ENCODE measurements at regions not wholly inside any gene's neighbourhood (a gene's known extent, or its start where the extent isn't known, plus 50 kb on each side); places are given as distances from the start of the nearest gene placed in this dataset.

GRCh38 chr3:94573337-94573736, 510.5 kb downstream of the NSUN3 start:
- H3K27ac Mint-ChIP-seq (ENCODE audit: unreplicated experiment) = no peak overlapping the region
- peaks cover 2% of the 10 kb centered on the region for H3K36me3 Mint-ChIP-seq (ENCODE audit: low read depth)
- no peak for DNase-seq (ENCODE audit: low read depth, low spot score)
- TF ChIP-seq, protein P1, sequence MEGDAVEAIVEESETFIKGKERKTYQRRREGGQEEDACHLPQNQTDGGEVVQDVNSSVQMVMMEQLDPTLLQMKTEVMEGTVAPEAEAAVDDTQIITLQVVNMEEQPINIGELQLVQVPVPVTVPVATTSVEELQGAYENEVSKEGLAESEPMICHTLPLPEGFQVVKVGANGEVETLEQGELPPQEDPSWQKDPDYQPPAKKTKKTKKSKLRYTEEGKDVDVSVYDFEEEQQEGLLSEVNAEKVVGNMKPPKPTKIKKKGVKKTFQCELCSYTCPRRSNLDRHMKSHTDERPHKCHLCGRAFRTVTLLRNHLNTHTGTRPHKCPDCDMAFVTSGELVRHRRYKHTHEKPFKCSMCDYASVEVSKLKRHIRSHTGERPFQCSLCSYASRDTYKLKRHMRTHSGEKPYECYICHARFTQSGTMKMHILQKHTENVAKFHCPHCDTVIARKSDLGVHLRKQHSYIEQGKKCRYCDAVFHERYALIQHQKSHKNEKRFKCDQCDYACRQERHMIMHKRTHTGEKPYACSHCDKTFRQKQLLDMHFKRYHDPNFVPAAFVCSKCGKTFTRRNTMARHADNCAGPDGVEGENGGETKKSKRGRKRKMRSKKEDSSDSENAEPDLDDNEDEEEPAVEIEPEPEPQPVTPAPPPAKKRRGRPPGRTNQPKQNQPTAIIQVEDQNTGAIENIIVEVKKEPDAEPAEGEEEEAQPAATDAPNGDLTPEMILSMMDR (conservative IDR thresholded peaks at IDR 0.05) = no peak
- H3K27me3 Mint-ChIP-seq (ENCODE audit: low read depth) = no peaks in the 10 kb centered on the region
- H3K4me3 Mint-ChIP-seq = no peak overlapping the region
- peaks cover 10% of the 10 kb centered on the region for H3K9me3 Mint-ChIP-seq
- H3K4me1 Mint-ChIP-seq = no peaks in the 10 kb centered on the region

DNA sequence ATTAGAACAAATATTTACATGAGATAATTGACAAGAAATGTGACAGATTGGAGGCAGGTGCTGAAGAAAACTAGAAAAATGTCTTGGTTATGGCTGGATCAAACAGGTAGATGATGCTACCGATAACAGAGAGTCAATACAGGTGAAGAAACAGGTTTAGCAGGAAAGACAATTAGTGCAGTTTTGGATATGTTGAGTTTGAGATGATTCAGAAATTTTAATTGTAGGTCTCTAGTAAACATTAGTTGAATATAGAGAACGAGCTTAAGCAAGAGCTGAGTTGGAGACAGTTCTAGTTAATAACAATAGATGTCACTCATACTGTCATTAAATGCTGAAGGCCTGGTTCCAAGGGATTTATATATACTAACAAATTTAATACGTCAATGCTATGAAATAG, 524.4 kb downstream of the NSUN3 start:
- no peak for DNase-seq (ENCODE audit: low read depth, low spot score)
- H3K4me3 Mint-ChIP-seq = no peak overlapping the region
- H3K27me3 Mint-ChIP-seq (ENCODE audit: low read depth) = no peaks in the 10 kb centered on the region
- no peaks in the 10 kb centered on the region for H3K4me1 Mint-ChIP-seq
- TF ChIP-seq, protein P1 (conservative IDR thresholded peaks at IDR 0.05) = no peak
- H3K27ac Mint-ChIP-seq (ENCODE audit: unreplicated experiment) = no peak overlapping the region
- H3K9me3 Mint-ChIP-seq = no peaks in the 10 kb centered on the region
- H3K36me3 Mint-ChIP-seq (ENCODE audit: low read depth) = no peaks in the 10 kb centered on the region

- H3K27ac Mint-ChIP-seq (ENCODE audit: unreplicated experiment) = no peak overlapping the region
- H3K4me1 Mint-ChIP-seq = peaks cover 13% of the 10 kb centered on the region
- TF ChIP-seq, protein P1 (conservative IDR thresholded peaks at IDR 0.05) = no peak
- no peak overlapping the region for H3K4me3 Mint-ChIP-seq
- DNase-seq (ENCODE audit: low read depth, low spot score) = no peak
- H3K9me3 Mint-ChIP-seq = no peaks in the 10 kb centered on the region
- H3K36me3 Mint-ChIP-seq (ENCODE audit: low read depth) = no peaks in the 10 kb centered on the region
- no peaks in the 10 kb centered on the region for H3K27me3 Mint-ChIP-seq (ENCODE audit: low read depth)
Measured at GRCh38 chr3:94593526-94594150, 530.8 kb downstream of the NSUN3 start.

GRCh38 chr3:94596141-94596540, 533.3 kb downstream of the NSUN3 start:
- Mint-ChIP-seq H3K4me1 (peaks cover 13% of the 10 kb centered on the region), H3K27ac (ENCODE audit: unreplicated experiment) (no peak overlapping the region), H3K36me3 (ENCODE audit: low read depth) (no peaks in the 10 kb centered on the region), H3K4me3 (no peak overlapping the region), H3K9me3 (peaks cover 9% of the 10 kb centered on the region), H3K27me3 (ENCODE audit: low read depth) (no peaks in the 10 kb centered on the region)
- TF ChIP-seq, protein P1 (conservative IDR thresholded peaks at IDR 0.05) = no peak
- DNase-seq (ENCODE audit: low read depth, low spot score) = no peak

DNA sequence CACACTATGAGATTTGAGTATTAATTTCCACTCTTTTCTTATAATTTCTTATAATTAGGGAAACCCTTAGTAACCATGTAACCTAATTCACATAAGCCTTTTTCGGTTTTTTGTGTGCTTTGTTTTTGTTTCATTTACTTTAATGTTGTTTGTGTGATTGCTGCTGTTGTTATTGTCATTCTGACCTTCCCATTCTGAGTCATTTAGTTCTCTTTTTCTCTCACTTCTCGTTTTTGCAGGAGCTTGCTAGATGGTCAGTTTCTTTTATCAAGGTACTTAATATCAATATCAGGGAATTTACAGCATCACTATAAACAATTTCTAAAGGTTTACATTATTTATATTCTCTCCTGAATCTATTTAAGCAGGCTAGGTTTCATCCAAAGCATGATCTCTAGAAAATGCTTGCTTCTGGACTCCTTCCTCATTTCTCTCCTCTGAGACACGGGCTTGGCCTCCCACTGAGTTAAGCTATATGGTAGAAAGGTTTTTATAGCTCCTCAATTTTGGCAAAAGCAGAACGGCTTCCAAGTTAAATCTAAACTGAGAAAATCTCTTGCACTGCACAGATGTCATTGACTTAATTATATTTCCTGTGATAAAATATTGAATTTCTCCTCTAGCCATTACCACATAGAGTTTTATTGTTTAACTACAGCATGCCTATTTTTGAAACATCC, 534.2 kb downstream of the NSUN3 start:
- Mint-ChIP-seq H3K4me3 (no peak overlapping the region), H3K27ac (ENCODE audit: unreplicated experiment) (no peak overlapping the region), H3K27me3 (ENCODE audit: low read depth) (no peaks in the 10 kb centered on the region), H3K36me3 (ENCODE audit: low read depth) (no peaks in the 10 kb centered on the region), H3K9me3 (peaks cover 13% of the 10 kb centered on the region), H3K4me1 (peaks cover 13% of the 10 kb centered on the region)
- DNase-seq (ENCODE audit: low read depth, low spot score) = no peak
- TF ChIP-seq, protein P1 (conservative IDR thresholded peaks at IDR 0.05) = no peak

Data from neural crest cell (in vitro differentiated cells).